HepG2 (cell line): ENCODE measurements at regions not wholly inside any gene's neighbourhood (a gene's known extent, or its start where the extent isn't known, plus 50 kb on each side); places are given as distances from the start of the nearest gene placed in this dataset.
"Not testable (repeated sequence)": the region's sequence is repeated elsewhere in the genome, so short reads cannot be mapped to it uniquely, and the experiment has no call there.

Source experiments
- ATAC-seq: fragments of 200-7000 bp; cut with Tn5 transposase; 3 replicates; pipeline ENCODE4 v1.9.1; 2020; ENCODE audit warnings: mild to moderate bottlenecking, moderate library complexity
- BruUV-seq: library from RNA; stranded (reverse); fragments of 400-500 nt; replicated peaks from 2 replicates; lab custom pipeline; 2021; lab: Mats Ljungman, UMichigan
- CTCF ChIA-PET: fragments of 300-600 bp; formaldehyde crosslinking; extraction: SDS; loops from one replicate; lab custom pipeline; 2021; ENCODE audit warnings: low total read pairs, inconsistent platforms, low intra/inter-chr PET ratio; lab: Yijun Ruan, JAX
- POLR2A ChIA-PET: fragments of 350-600 bp; sonication (Branson Sonifier 250); formaldehyde crosslinking; loops from one replicate; lab custom pipeline; 2020; ENCODE audit warnings: antibody characterized with exemption, inconsistent platforms; lab: Yijun Ruan, JAX
- DNase-seq: peaks from one replicate; pipeline ENCODE4 v3.0.0-alpha.2; 2015; ENCODE audit warnings: low spot score
- FAIRE-seq: peaks from 3 replicates; lab custom pipeline; 2011; peaks lifted over from hg19 to GRCh38; lab: Jason Lieb, UNC
- H2AFZ ChIP-seq: one replicate; pipeline ENCODE4 v1.6.1; 2011; ENCODE audit warnings: low read length, inconsistent platforms
- H3K27ac ChIP-seq: fragments of 300-600 bp; 3 replicates; pipeline ENCODE4 v1.8.0; 2011; ENCODE audit warnings: mixed run types, mild to moderate bottlenecking, mixed read lengths, low read length, inconsistent platforms; ENCODE audit not compliant: insufficient read depth; ENCODE audit errors: extremely low read length
- H3K27me3 ChIP-seq, 2 experiments: fragments of 200-600 bp in 1 of 2; 2 replicates in 1 of 2; 3 replicates in 1 of 2; pipeline versions ENCODE4 v1.6.0 to v1.8.0; 2011; ENCODE audit warnings: low read length in 2 of 2, mild to moderate bottlenecking in 2 of 2, moderate library complexity in 2 of 2, inconsistent platforms in 1 of 2; ENCODE audit not compliant: insufficient read depth in 2 of 2, control insufficient read depth in 1 of 2
- H3K36me3 ChIP-seq, 2 experiments: fragments of 200-600 bp in 1 of 2; replicated peaks in 1 of 2; 2 replicates in 1 of 2; 3 replicates in 1 of 2; pipeline versions ENCODE4 v1.5.1 to v1.8.0; 2011; ENCODE audit warnings: low read length in 2 of 2, inconsistent platforms in 1 of 2; ENCODE audit not compliant: insufficient read depth in 2 of 2, control insufficient read depth in 1 of 2
- H3K4me1 ChIP-seq: 2 replicates; pipeline ENCODE4 v1.5.1; 2012; ENCODE audit warnings: low read length, inconsistent platforms; ENCODE audit not compliant: insufficient read depth
- H3K4me2 ChIP-seq: 2 replicates; pipeline ENCODE4 v1.6.0; 2011; ENCODE audit warnings: low read depth, low read length, inconsistent platforms
- H3K4me3 ChIP-seq, 3 experiments: fragments of 200-600 bp in 1 of 3; sonication (generic), shearing (Covaris generic) in 1 of 3; replicated peaks in 1 of 3; 2 replicates each; pipeline ENCODE4 v1.5.1; 2011 to 2016; ENCODE audit warnings: low read length in 3 of 3, inconsistent platforms in 2 of 3, low read depth in 2 of 3, mild to moderate bottlenecking in 2 of 3, control low read depth in 1 of 3, mixed read lengths in 1 of 3; ENCODE audit not compliant: insufficient read depth in 1 of 3
- H3K79me2 ChIP-seq: one replicate; pipeline ENCODE4 v1.6.1; 2011; ENCODE audit warnings: low read length, inconsistent platforms; ENCODE audit not compliant: insufficient read depth
- H3K9ac ChIP-seq: 2 replicates; pipeline ENCODE4 v1.6.0; 2011; ENCODE audit warnings: mild to moderate bottlenecking, low read depth, low read length, inconsistent platforms; ENCODE audit not compliant: insufficient read depth
- H3K9me3 ChIP-seq: 2 replicates; pipeline ENCODE4 v1.5.1; 2012; ENCODE audit warnings: mild to moderate bottlenecking, low read length
- H4K20me1 ChIP-seq: 2 replicates; pipeline ENCODE4 v1.6.0; 2011; ENCODE audit warnings: inconsistent platforms, mild to moderate bottlenecking, low read length, moderate library complexity; ENCODE audit not compliant: insufficient read depth
- EEA1 ChIP-seq: sonication (generic); formaldehyde crosslinking; IDR thresholded peaks from 2 replicates; pipeline ENCODE4 v1.5.1; 2020; ENCODE audit warnings: mild to moderate bottlenecking, missing genetic modification reagents, borderline replicate concordance
- HNRNPH1 ChIP-seq: fragments of 200-400 bp; formaldehyde crosslinking; optimal IDR thresholded peaks from 2 replicates; pipeline ENCODE3; 2017; ENCODE audit warnings: mild to moderate bottlenecking, low read depth, low read length
- IKZF4 ChIP-seq: sonication (generic); formaldehyde crosslinking; IDR thresholded peaks from 2 replicates; pipeline ENCODE4 v1.5.1; 2020; ENCODE audit warnings: borderline replicate concordance, mild to moderate bottlenecking, low read depth, missing genetic modification reagents; ENCODE audit errors: not compliant biosample characterization
- PHF8 ChIP-seq: sonication (generic); formaldehyde crosslinking; IDR thresholded peaks from 2 replicates; pipeline ENCODE4 v1.5.0; 2020; ENCODE audit warnings: missing genetic modification reagents
- YY1 ChIP-seq: IDR thresholded peaks from 2 replicates; pipeline ENCODE4 v1.6.1; 2011; ENCODE audit warnings: low read length, low read depth, moderate library complexity, mild to moderate bottlenecking; ENCODE audit not compliant: insufficient read depth, insufficient replicate concordance
- ZBTB7A ChIP-seq: sonication (generic); formaldehyde crosslinking; IDR thresholded peaks from 2 replicates; pipeline ENCODE4 v1.8.0; 2022; ENCODE audit warnings: mild to moderate bottlenecking, missing genetic modification reagents
- ZNF33A ChIP-seq: sonication (generic); formaldehyde crosslinking; IDR thresholded peaks from 2 replicates; pipeline ENCODE4 v1.5.1; 2020; ENCODE audit warnings: missing genetic modification reagents, mild to moderate bottlenecking, moderate library complexity, borderline replicate concordance
- ZNF383 ChIP-seq: sonication (generic); formaldehyde crosslinking; IDR thresholded peaks from 2 replicates; pipeline ENCODE4 v1.4.0; 2020; ENCODE audit warnings: missing genetic modification reagents, mild to moderate bottlenecking, borderline replicate concordance
- ZNF430 ChIP-seq: sonication (generic); formaldehyde crosslinking; IDR thresholded peaks from 2 replicates; pipeline ENCODE4 v1.9.0; 2021; ENCODE audit warnings: mild to moderate bottlenecking, missing genetic modification reagents
- ZNF652 ChIP-seq: IDR thresholded peaks from 2 replicates; pipeline ENCODE4 v1.6.1; 2016; ENCODE audit warnings: low read depth, borderline replicate concordance
- ZNF772 ChIP-seq: sonication (generic); formaldehyde crosslinking; IDR thresholded peaks from 2 replicates; pipeline ENCODE4 v1.5.0; 2020; ENCODE audit warnings: mild to moderate bottlenecking, missing genetic modification reagents
- ZNF792 ChIP-seq: IDR thresholded peaks from 2 replicates; pipeline ENCODE4 v1.6.1; 2016
- WGBS: methylation state at CpG from one replicate; pipeline ENCODE4 v1.1.6; 2017; ENCODE audit warnings: low lambda C conversion rate; 5-methylcytosine and 5-hydroxymethylcytosine counted together
- in situ Hi-C: cut with HindIII; loops from 2 replicates; pipeline ENCODE4 v1.10.0; 2017; ENCODE audit warnings: low pct_unique_long_range_greater_than_20kb; ENCODE audit not compliant: extremely low pct_ligation_motif_present
- intact Hi-C: fragments of 100-400 bp; cut with micrococcal nuclease; formaldehyde crosslinking; loops from one replicate; pipeline ENCODE4 v1.10.0; 2022; ENCODE audit not compliant: unreplicated experiment
- TF ChIP-seq, protein P1 (sequence below): sonication (generic); formaldehyde crosslinking; IDR thresholded peaks from 2 replicates; pipeline ENCODE4 v1.8.1; 2023; ENCODE audit warnings: missing genetic modification reagents, mild to moderate bottlenecking, borderline replicate concordance

DNA sequence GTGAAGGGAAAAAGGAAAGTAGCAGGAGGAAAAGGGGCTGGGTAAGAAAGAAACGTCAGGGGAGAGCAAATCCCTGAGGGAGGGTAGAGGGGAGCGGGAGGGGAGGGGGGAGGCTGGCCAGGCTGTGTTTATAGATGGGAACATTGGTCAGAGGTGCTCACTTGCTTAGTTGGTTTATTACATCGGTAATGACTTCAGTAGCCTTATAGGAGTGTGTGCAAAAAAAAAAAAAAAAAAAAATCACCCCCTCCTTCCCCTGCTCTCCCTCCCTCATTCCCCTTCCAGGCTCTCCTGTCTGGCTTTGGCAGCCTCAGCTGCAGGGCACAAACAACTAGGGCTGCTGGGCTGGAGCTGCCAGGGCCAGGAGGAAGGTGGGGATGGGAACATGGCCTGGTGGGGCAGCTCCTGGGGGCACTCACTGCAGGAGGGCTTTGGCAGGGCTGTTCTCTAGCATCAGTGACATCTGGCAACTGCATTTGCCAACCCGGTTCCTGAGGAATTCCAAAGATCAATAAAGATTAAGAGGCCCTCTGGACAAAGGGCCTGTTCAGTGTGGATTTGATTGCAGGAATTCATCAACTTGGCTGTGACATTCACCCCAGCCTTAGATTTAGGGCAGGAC, 334.5 kb upstream of the FRG2C start:
- no TSS peak for BruUV-seq
- Histone ChIP-seq H4K20me1 (no peaks in the 10 kb centered on the region), H3K4me3 (no peak overlapping the region), H3K79me2 (no peaks in the 10 kb centered on the region), H3K36me3 (no peaks in the 10 kb centered on the region), H3K4me2 (no peak overlapping the region), H3K27ac (no peak overlapping the region), H3K9me3 (no peaks in the 10 kb centered on the region), H3K4me1 (no peaks in the 10 kb centered on the region), H3K27me3 (0 out of 5 replicates have a peak, but pooled peaks cover 0 to 4% of the 10 kb centered on the region in 2 experiments), H2AFZ (no peak overlapping the region), H3K9ac (no peak overlapping the region)
- intact Hi-C loops (no loop called here), in situ Hi-C loops (no loop called here)
- no peak for ATAC-seq
- no peak for FAIRE-seq
- DNase-seq, result no peak
- 4% methylated on average over 4 of the region's 4 CpGs for WGBS
- no peak for TF ChIP-seq ZNF792
- no peak for TF ChIP-seq IKZF4
- TF ChIP-seq ZBTB7A (CRISPR knock-in tag), result no peak
- TF ChIP-seq ZNF430 (CRISPR knock-in tag), result no peak
- no peak for TF ChIP-seq ZNF383 (CRISPR knock-in tag)
- TF ChIP-seq EEA1, result no peak
- TF ChIP-seq ZNF772, result no peak
- TF ChIP-seq YY1, result no peak
- TF ChIP-seq PHF8 (CRISPR knock-in tag), result no peak
- TF ChIP-seq HNRNPH1, result no peak
- TF ChIP-seq, protein P1, sequence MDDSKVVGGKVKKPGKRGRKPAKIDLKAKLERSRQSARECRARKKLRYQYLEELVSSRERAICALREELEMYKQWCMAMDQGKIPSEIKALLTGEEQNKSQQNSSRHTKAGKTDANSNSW (CRISPR knock-in tag), result no peak
- TF ChIP-seq ZNF652 (CRISPR knock-in tag), result no peak
- TF ChIP-seq ZNF33A (CRISPR knock-in tag), result no peak
- POLR2A ChIA-PET, result no interaction called here
- CTCF ChIA-PET, result no interaction called here

DNA sequence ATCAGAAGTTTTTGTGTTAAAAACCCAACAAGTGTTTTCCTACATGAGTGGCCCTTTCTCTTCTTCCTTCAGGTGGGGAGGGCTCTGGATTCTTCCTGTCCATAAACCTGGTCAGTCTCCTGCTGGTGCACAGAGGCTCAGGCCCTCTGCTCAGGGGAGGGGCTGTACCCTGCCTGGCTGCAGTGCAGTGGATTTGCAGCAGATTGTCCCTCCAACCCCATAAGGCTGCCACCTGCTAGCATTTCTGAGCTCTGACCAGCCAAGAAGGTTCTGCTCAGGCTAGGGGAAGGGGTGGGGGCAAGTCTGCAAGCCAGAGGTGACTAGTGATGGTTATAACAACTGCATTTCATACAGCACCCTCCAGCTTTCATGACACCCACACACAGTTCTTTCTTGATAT, 333.7 kb upstream of the FRG2C start:
- intact Hi-C loops, ATAC-seq, H3K4me2 ChIP-seq, in situ Hi-C loops, H3K27me3 ChIP-seq, CTCF ChIA-PET, BruUV-seq, H3K36me3 ChIP-seq, DNase-seq, POLR2A ChIA-PET, H3K9ac ChIP-seq, H2AFZ ChIP-seq, H3K9me3 ChIP-seq, H3K27ac ChIP-seq, H3K79me2 ChIP-seq, H3K4me1 ChIP-seq, FAIRE-seq, H4K20me1 ChIP-seq, H3K4me3 ChIP-seq: not testable (repeated sequence)

DNA sequence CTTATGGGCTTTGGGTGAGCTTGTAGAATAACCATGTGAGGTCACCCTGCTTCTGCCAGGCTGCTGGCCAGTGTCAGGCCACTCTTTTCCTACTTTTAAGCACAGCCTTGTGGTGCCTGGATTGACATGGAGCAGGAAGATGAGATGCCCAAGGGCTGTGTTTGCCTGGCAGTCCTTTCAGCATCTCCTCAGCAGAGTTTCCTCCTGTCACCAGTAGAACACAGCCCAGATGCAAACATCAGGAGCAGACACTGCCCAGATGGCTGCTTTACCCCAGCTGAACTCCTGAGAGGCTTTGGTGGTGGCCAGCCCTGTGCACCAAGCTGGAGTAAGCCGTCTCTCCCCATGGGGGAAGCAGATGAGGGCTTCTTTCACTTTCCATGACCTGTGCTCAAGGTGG, 332.0 kb upstream of the FRG2C start:
- H3K9ac ChIP-seq, H3K79me2 ChIP-seq, H4K20me1 ChIP-seq, H3K4me2 ChIP-seq, FAIRE-seq, intact Hi-C loops, H2AFZ ChIP-seq, H3K27ac ChIP-seq, H3K36me3 ChIP-seq, CTCF ChIA-PET, POLR2A ChIA-PET, H3K4me1 ChIP-seq, BruUV-seq, H3K4me3 ChIP-seq, ATAC-seq, in situ Hi-C loops, H3K27me3 ChIP-seq, DNase-seq, H3K9me3 ChIP-seq: not testable (repeated sequence)
- no CpG with 5 or more reads among the region's 1 CpG for WGBS
